Mesendoderm (in vitro differentiated cells): ENCODE measurements at regions not wholly inside any gene's neighbourhood (a gene's known extent, or its start where the extent isn't known, plus 50 kb on each side); places are given as distances from the start of the nearest gene placed in this dataset.

Experiments used
- DNase-seq: peaks from one replicate; pipeline ENCODE4 v3.0.0; 2013
- H2AK5ac ChIP-seq: 2 replicates; pipeline ENCODE4 v1.6.1; 2013; ENCODE audit warnings: low read length, inconsistent platforms
- H2BK120ac ChIP-seq: 2 replicates; pipeline ENCODE4 v1.6.1; 2013; ENCODE audit warnings: low read depth, mild to moderate bottlenecking, low read length, moderate library complexity, mixed read lengths
- H2BK15ac ChIP-seq: replicated peaks from 2 replicates; pipeline ENCODE4 v1.6.1; 2013; ENCODE audit warnings: low read depth, mild to moderate bottlenecking, moderate library complexity
- H2BK5ac ChIP-seq: 2 replicates; pipeline ENCODE4 v1.6.1; 2013; ENCODE audit warnings: low read length, inconsistent platforms
- H3K18ac ChIP-seq: 2 replicates; pipeline ENCODE4 v1.6.1; 2013; ENCODE audit warnings: mild to moderate bottlenecking, low read length, mixed read lengths
- H3K23ac ChIP-seq: one replicate; pipeline ENCODE4 v1.6.1; 2013; ENCODE audit warnings: low read length
- H3K27ac ChIP-seq: 2 replicates; pipeline ENCODE4 v1.5.1; 2013; ENCODE audit warnings: low read depth, mild to moderate bottlenecking, inconsistent platforms, low read length, moderate library complexity
- H3K27me3 ChIP-seq: 2 replicates; pipeline ENCODE4 v1.6.1; 2013; ENCODE audit warnings: low read length, control low read depth, mild to moderate bottlenecking, inconsistent platforms; ENCODE audit not compliant: insufficient read depth, poor library complexity
- H3K36me3 ChIP-seq: 2 replicates; pipeline ENCODE4 v1.6.1; 2013; ENCODE audit warnings: low read length, inconsistent platforms; ENCODE audit not compliant: control insufficient read depth, insufficient read depth
- H3K4ac ChIP-seq: one replicate; pipeline ENCODE4 v1.6.1; 2013; ENCODE audit warnings: low read depth, mild to moderate bottlenecking, low read length, moderate library complexity
- H3K4me1 ChIP-seq: 2 replicates; pipeline ENCODE4 v1.6.1; 2013; ENCODE audit warnings: low read depth, low read length, inconsistent platforms; ENCODE audit not compliant: control insufficient read depth
- H3K4me2 ChIP-seq: 2 replicates; pipeline ENCODE4 v1.6.1; 2013; ENCODE audit warnings: low read length
- H3K4me3 ChIP-seq: 2 replicates; pipeline ENCODE4 v1.5.1; 2013; ENCODE audit warnings: mild to moderate bottlenecking, low read length
- H3K56ac ChIP-seq: one replicate; pipeline ENCODE4 v1.6.1; 2013; ENCODE audit warnings: low read length
- H3K79me1 ChIP-seq: 2 replicates; pipeline ENCODE4 v1.6.1; 2013; ENCODE audit warnings: low read length, inconsistent platforms
- H3K79me2 ChIP-seq: 2 replicates; pipeline ENCODE4 v1.6.1; 2013; ENCODE audit warnings: mild to moderate bottlenecking, low read length; ENCODE audit not compliant: control insufficient read depth, insufficient read depth
- H3K9ac ChIP-seq: 2 replicates; pipeline ENCODE4 v1.6.1; 2013; ENCODE audit warnings: low read length, inconsistent platforms
- H4K5ac ChIP-seq: one replicate; pipeline ENCODE4 v1.6.1; 2013; ENCODE audit warnings: low read length
- H4K8ac ChIP-seq: one replicate; pipeline ENCODE4 v1.6.1; 2013; ENCODE audit warnings: low read depth, mild to moderate bottlenecking, control low read depth, low read length, moderate library complexity
- WGBS: extraction: QIAGEN DNeasy Blood & Tissue Kit; methylation state at CpG from one replicate; pipeline ENCODE4 v1.1.7; 2013; ENCODE audit warnings: low lambda C conversion rate, missing lambda C conversion rate; ENCODE audit not compliant: insufficient coverage; ENCODE audit errors: extremely low coverage; 5-methylcytosine and 5-hydroxymethylcytosine counted together

- no peak for DNase-seq
- Histone ChIP-seq H3K79me1 (no peaks in the 10 kb centered on the region), H2BK5ac (no peak overlapping the region), H2BK15ac (no peak overlapping the region), H2AK5ac (no peak overlapping the region), H3K27me3 (no peaks in the 10 kb centered on the region), H3K4me3 (no peak overlapping the region), H3K27ac (no peak overlapping the region), H2BK120ac (no peak overlapping the region), H4K8ac (no peak overlapping the region), H3K36me3 (no peaks in the 10 kb centered on the region), H3K4me1 (no peaks in the 10 kb centered on the region), H3K4ac (no peak overlapping the region), H3K4me2 (no peak overlapping the region), H3K9ac (no peak overlapping the region), H3K23ac (no peak overlapping the region), H4K5ac (no peak overlapping the region), H3K18ac (no peak overlapping the region), H3K56ac (no peak overlapping the region), H3K79me2 (no peaks in the 10 kb centered on the region)
- no CpG with 5 or more reads among the region's 1 CpG for WGBS
Measured at GRCh38 chr1:68953311-68953710, 456.4 kb upstream of the DEPDC1 start.

GRCh38 chr1:68954841-68955240 lies 458.0 kb upstream of the DEPDC1 start:
- Histone ChIP-seq H3K9ac (no peak overlapping the region), H2BK5ac (no peak overlapping the region), H2BK15ac (no peak overlapping the region), H2BK120ac (no peak overlapping the region), H3K4ac (no peak overlapping the region), H3K27ac (no peak overlapping the region), H3K56ac (no peak overlapping the region), H3K4me1 (no peaks in the 10 kb centered on the region), H3K27me3 (no peaks in the 10 kb centered on the region), H3K4me3 (no peak overlapping the region), H2AK5ac (no peak overlapping the region), H3K79me1 (no peaks in the 10 kb centered on the region), H4K5ac (no peak overlapping the region), H3K23ac (no peak overlapping the region), H3K18ac (no peak overlapping the region), H3K79me2 (no peaks in the 10 kb centered on the region), H3K36me3 (no peaks in the 10 kb centered on the region), H4K8ac (no peak overlapping the region), H3K4me2 (no peak overlapping the region)
- no peak for DNase-seq
- no CpG with 5 or more reads among the region's 2 CpGs for WGBS

DNA sequence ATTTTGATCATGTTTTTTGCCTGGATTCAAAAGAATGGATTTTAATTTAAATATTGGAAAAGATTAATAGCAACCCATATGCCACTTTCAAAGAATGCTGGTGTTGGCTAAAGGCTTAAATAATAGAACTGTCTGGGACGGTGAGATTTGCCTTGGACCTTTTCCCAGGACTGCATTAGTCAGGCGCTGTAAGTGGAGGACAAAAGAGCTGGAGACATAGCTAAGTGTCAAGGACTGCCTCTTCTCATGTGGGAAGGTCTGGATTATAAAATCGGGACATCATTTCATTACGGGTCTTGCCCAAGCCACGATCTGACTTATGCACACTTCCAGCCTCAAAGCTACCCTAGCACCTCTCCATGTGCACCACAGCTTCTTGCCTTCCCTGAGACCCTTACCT lies 458.5 kb upstream of the DEPDC1 start:
- no peak overlapping the region for H4K8ac ChIP-seq
- H2BK120ac ChIP-seq: no peak overlapping the region
- WGBS: no CpG with 5 or more reads among the region's 5 CpGs
- no peaks in the 10 kb centered on the region for H3K79me1 ChIP-seq
- H3K4me2 ChIP-seq: no peak overlapping the region
- no peak overlapping the region for H2BK15ac ChIP-seq
- no peak overlapping the region for H2AK5ac ChIP-seq
- no peak overlapping the region for H3K9ac ChIP-seq
- DNase-seq: no peak
- H3K4ac ChIP-seq: no peak overlapping the region
- no peaks in the 10 kb centered on the region for H3K36me3 ChIP-seq
- no peak overlapping the region for H3K18ac ChIP-seq
- H3K23ac ChIP-seq: no peak overlapping the region
- no peak overlapping the region for H4K5ac ChIP-seq
- H3K56ac ChIP-seq: no peak overlapping the region
- no peak overlapping the region for H2BK5ac ChIP-seq
- no peak overlapping the region for H3K4me3 ChIP-seq
- H3K4me1 ChIP-seq: no peaks in the 10 kb centered on the region
- H3K27me3 ChIP-seq: no peaks in the 10 kb centered on the region
- H3K27ac ChIP-seq: no peak overlapping the region
- H3K79me2 ChIP-seq: no peaks in the 10 kb centered on the region

GRCh38 chr1:68958958-68959357 lies 462.1 kb upstream of the DEPDC1 start:
- H4K8ac ChIP-seq: no peak overlapping the region
- H3K4me2 ChIP-seq: no peak overlapping the region
- H3K23ac ChIP-seq: no peak overlapping the region
- peaks cover 5% of the 10 kb centered on the region for H3K4me1 ChIP-seq
- no peak overlapping the region for H2BK15ac ChIP-seq
- no peak overlapping the region for H3K9ac ChIP-seq
- H4K5ac ChIP-seq: no peak overlapping the region
- WGBS: no CpG with 5 or more reads among the region's 3 CpGs
- no peaks in the 10 kb centered on the region for H3K79me2 ChIP-seq
- no peak overlapping the region for H2AK5ac ChIP-seq
- no peak overlapping the region for H3K18ac ChIP-seq
- no peak overlapping the region for H2BK120ac ChIP-seq
- no peak overlapping the region for H3K27ac ChIP-seq
- DNase-seq: no peak
- no peak overlapping the region for H2BK5ac ChIP-seq
- H3K4me3 ChIP-seq: no peak overlapping the region
- H3K56ac ChIP-seq: no peak overlapping the region
- no peaks in the 10 kb centered on the region for H3K36me3 ChIP-seq
- no peaks in the 10 kb centered on the region for H3K27me3 ChIP-seq
- H3K4ac ChIP-seq: no peak overlapping the region
- H3K79me1 ChIP-seq: no peaks in the 10 kb centered on the region

GRCh38 chr1:68959461-68960030 lies 462.7 kb upstream of the DEPDC1 start:
- no peaks in the 10 kb centered on the region for H3K79me1 ChIP-seq
- no peak overlapping the region for H3K27ac ChIP-seq
- no peak overlapping the region for H3K23ac ChIP-seq
- no peak overlapping the region for H3K18ac ChIP-seq
- no peak overlapping the region for H3K4me2 ChIP-seq
- H3K4me3 ChIP-seq: no peak overlapping the region
- no peaks in the 10 kb centered on the region for H3K79me2 ChIP-seq
- DNase-seq: no peak
- no peak overlapping the region for H4K8ac ChIP-seq
- H2AK5ac ChIP-seq: no peak overlapping the region
- H3K27me3 ChIP-seq: no peaks in the 10 kb centered on the region
- no peak overlapping the region for H3K56ac ChIP-seq
- H2BK120ac ChIP-seq: no peak overlapping the region
- H3K4ac ChIP-seq: no peak overlapping the region
- H4K5ac ChIP-seq: no peak overlapping the region
- H3K9ac ChIP-seq: no peak overlapping the region
- WGBS: no CpG with 5 or more reads among the region's 1 CpG
- H2BK5ac ChIP-seq: no peak overlapping the region
- no peak overlapping the region for H2BK15ac ChIP-seq
- no peaks in the 10 kb centered on the region for H3K36me3 ChIP-seq
- peaks cover 5% of the 10 kb centered on the region for H3K4me1 ChIP-seq

DNA sequence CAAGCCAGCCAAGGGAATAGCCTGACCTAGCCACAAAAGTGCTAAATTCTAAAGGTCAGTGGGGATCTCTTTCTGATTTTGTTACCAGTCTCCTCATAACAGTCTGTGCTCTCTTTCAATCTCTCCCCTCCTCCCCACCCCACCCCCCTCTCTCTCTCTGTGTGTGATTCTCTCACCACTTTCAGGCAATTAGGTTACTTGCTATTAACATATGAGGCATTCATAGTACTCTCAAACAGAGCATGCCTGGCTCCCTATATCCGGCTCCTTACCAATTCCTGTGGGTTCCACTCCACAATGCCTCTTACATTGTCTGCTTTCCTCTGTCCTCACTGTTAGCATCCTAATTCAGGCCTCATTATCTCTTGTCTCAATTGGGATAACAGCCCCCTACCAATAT lies 464.3 kb upstream of the DEPDC1 start:
- Histone ChIP-seq H2BK120ac (no peak overlapping the region), H3K36me3 (no peaks in the 10 kb centered on the region), H3K9ac (no peak overlapping the region), H3K23ac (no peak overlapping the region), H3K27ac (no peak overlapping the region), H4K8ac (no peak overlapping the region), H2BK5ac (no peak overlapping the region), H3K4me3 (no peak overlapping the region), H3K4me2 (no peak overlapping the region), H3K18ac (no peak overlapping the region), H3K4me1 (peaks cover 5% of the 10 kb centered on the region), H3K4ac (no peak overlapping the region), H2AK5ac (no peak overlapping the region), H4K5ac (no peak overlapping the region), H3K56ac (no peak overlapping the region), H2BK15ac (no peak overlapping the region), H3K27me3 (no peaks in the 10 kb centered on the region), H3K79me2 (no peaks in the 10 kb centered on the region), H3K79me1 (no peaks in the 10 kb centered on the region)
- WGBS: no CpG with 5 or more reads among the region's 1 CpG
- DNase-seq: no peak
